OCI-LY1 (cell line): ENCODE measurements at regions not wholly inside any gene's neighbourhood (a gene's known extent, or its start where the extent isn't known, plus 50 kb on each side); places are given as distances from the start of the nearest gene placed in this dataset.

ENCODE experiments used
- CTCF ChIP-seq: fragments of 200-600 bp; sonication (generic), shearing (Covaris generic); IDR thresholded peaks from 2 replicates; pipeline ENCODE4 v1.5.1; 2017; ENCODE audit warnings: mild to moderate bottlenecking, antibody characterized with exemption, low read length, moderate library complexity, mixed read lengths
- EZH2 ChIP-seq: fragments of 200-600 bp; sonication (generic), shearing (Covaris generic); IDR thresholded peaks from 2 replicates; pipeline ENCODE4 v1.8.0; 2017; ENCODE audit warnings: borderline replicate concordance, mixed run types, mild to moderate bottlenecking, antibody characterized with exemption, low read length, moderate library complexity, mixed read lengths

GRCh38 chr9:126113756-126114408 lies 212.7 kb upstream of the MVB12B start:
- TF ChIP-seq EZH2 = no peak
- TF ChIP-seq CTCF = no peak
